GDM1 (cell line): ENCODE measurements at regions not wholly inside any gene's neighbourhood (a gene's known extent, or its start where the extent isn't known, plus 50 kb on each side); places are given as distances from the start of the nearest gene placed in this dataset.
"Not testable (repeated sequence)": the region's sequence is repeated elsewhere in the genome, so short reads cannot be mapped to it uniquely, and the experiment has no call there.

Source experiments
- DNase-seq: peaks from one replicate; lab custom pipeline; 2025; lab: John Stamatoyannopoulos, UW

GRCh38 chr17:54712798-54713197 lies 187.9 kb upstream of the TOM1L1 start:
- DNase-seq, result not testable (repeated sequence)

- DNase-seq, result no peak
These were observed 182.4 kb upstream of the TOM1L1 start for GRCh38 chr17:54718286-54718685.

GRCh38 chr17:54727624-54728023 lies 173.0 kb upstream of the TOM1L1 start:
- no peak for DNase-seq

- no peak for DNase-seq
These were observed 164.1 kb upstream of the TOM1L1 start for GRCh38 chr17:54736573-54736972.

- no peak for DNase-seq
These were observed 162.2 kb upstream of the TOM1L1 start for GRCh38 chr17:54738496-54738895.

- no peak for DNase-seq
These were observed 155.9 kb upstream of the TOM1L1 start for GRCh38 chr17:54744750-54745149.

GRCh38 chr17:54745239-54745638 lies 155.4 kb upstream of the TOM1L1 start:
- no peak for DNase-seq

GRCh38 chr17:54745862-54746261 lies 154.8 kb upstream of the TOM1L1 start:
- no peak for DNase-seq

GRCh38 chr17:54749157-54749556 lies 151.5 kb upstream of the TOM1L1 start:
- DNase-seq, result no peak

GRCh38 chr17:54754560-54754959 lies 146.1 kb upstream of the TOM1L1 start:
- DNase-seq, result peak; percentile 22

- DNase-seq, result no peak
These were observed 139.8 kb upstream of the TOM1L1 start for GRCh38 chr17:54760836-54761235.

GRCh38 chr17:54770836-54771235 lies 129.8 kb upstream of the TOM1L1 start:
- DNase-seq, result no peak

- no peak for DNase-seq
These were observed 129.2 kb upstream of the TOM1L1 start for GRCh38 chr17:54771409-54771915.

GRCh38 chr17:54780238-54780637 lies 120.4 kb upstream of the TOM1L1 start:
- DNase-seq, result no peak

GRCh38 chr17:54781389-54781788 lies 119.3 kb upstream of the TOM1L1 start:
- DNase-seq, result no peak

GRCh38 chr17:54784305-54784704 lies 116.3 kb upstream of the TOM1L1 start:
- no peak for DNase-seq

- DNase-seq, result no peak
These were observed 114.9 kb upstream of the TOM1L1 start for GRCh38 chr17:54785643-54786268.

- no peak for DNase-seq
These were observed 111.4 kb upstream of the TOM1L1 start for GRCh38 chr17:54789101-54789880.

GRCh38 chr17:54793271-54793670 lies 107.4 kb upstream of the TOM1L1 start:
- DNase-seq, result no peak

GRCh38 chr17:54795046-54795445 lies 105.6 kb upstream of the TOM1L1 start:
- DNase-seq, result no peak

- no peak for DNase-seq
These were observed 93.3 kb upstream of the TOM1L1 start for GRCh38 chr17:54807331-54807730.

- no peak for DNase-seq
These were observed 86.8 kb upstream of the TOM1L1 start for GRCh38 chr17:54813896-54814295.

- DNase-seq, result no peak
These were observed 86.3 kb upstream of the TOM1L1 start for GRCh38 chr17:54814371-54814770.

GRCh38 chr17:54834086-54834485 lies 66.6 kb upstream of the TOM1L1 start:
- no peak for DNase-seq
